ENCODE measurements at regions not wholly inside any gene's neighbourhood (a gene's known extent, or its start where the extent isn't known, plus 50 kb on each side); places are given as distances from the start of the nearest gene placed in this dataset.
"Not testable (repeated sequence)": the region's sequence is repeated elsewhere in the genome, so short reads cannot be mapped to it uniquely, and the experiment has no call there.

DNA sequence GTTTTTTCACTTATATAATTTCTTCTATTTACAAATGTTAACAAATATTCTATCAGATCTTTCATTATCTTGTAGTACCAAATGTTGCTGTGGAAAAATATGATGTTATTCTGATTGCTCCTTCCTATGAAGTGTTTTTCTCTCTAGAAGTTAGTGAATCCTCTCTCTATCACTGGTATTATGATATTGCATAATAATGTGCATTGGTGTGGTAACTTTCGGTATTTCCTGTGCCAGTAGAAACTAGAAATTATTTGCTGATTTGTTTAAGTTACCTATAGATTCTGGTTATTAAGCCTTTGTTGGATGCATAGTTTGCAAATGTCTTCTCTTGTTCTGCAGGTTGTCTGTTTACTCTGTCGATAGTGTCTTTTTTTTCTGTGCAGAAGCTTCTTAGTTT is 342.5 kb downstream of the CENPW start:
- DNase-seq, result no peak

GRCh38 chr6:126685182-126685581 is 345.3 kb downstream of the CENPW start:
- DNase-seq, result no peak

GRCh38 chr6:126696921-126697693 is 357.2 kb downstream of the CENPW start:
- DNase-seq, result no peak

DNA sequence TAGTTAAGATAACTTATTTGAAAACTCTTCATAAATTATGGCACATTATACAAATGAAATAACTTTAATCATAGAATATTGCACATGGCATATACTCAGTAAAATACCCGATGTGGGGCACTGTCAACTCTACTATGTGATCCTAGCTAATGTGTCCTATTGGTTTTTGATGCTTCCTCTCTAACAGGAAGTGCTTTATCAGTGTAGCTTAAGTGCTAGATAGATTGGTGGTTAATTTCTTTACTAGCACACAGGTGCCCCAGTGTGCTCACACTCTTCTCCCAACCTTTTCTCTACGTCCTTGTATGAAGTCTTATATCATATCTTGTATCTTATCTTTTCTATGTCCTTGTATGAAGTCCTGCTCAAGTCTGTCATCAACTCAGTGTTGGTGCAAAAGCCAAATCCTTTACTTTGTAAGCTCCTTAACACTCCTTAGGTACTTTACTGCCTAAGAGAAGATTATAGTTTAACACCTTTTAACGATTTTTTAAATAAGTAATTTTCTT is 358.9 kb downstream of the CENPW start:
- DNase-seq, result no peak

DNA sequence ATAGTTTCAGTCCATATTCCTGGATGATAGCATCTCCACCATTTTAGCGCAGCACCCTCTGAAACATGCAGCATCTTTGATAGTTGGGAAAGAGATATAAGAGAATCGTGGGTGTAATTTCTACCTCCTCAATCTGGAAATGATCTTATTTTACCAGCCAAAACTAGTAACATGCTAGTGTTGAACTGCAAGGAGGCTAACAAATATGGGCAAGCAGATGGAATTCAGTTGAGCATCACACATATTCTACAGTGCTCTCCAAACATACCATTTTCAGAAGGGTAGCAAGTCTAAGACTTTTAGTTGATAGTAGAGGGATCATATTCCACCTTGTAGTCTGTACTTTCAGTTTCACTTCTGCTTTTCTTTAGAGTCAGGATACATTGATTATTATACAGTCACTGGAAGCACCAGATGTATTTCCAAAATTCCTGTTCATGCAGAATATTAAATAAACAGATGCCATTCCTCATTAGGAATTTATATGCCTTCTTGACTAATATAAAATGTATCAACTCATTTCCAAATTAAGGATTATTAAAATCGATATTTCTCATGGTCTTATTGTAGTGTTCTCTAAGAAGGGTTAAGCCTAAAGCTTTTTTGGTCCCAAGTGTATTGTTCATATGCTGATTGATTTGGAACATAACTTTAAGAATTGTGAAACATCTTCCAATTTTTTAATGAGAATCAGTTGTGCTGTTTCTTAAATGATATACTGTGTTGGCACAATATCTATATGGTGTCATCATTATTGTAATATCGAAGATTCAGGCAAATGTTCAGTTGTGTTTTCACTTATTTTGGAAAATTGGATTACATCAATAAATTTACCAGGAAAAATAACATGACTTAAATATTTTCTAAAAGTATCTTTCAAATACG is 362.0 kb downstream of the CENPW start:
- no peak for DNase-seq

DNA sequence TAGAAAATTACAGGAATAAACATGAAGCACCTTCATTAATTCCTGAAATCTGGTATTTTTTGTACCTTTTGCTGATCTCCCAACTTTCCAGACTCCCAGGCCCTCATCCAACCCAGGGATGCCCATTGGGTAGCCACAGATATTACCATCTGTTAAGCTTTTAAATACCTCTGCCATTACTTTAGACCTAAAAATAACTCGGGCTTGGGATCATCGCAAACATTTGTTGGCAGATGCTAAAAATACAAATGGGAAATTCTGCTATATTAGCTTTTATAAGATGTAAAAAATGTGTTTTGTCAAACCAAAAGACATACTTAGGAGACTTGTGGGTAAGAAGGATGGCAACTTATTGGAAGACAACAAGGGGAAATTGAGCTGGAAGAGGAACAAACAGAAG is 376.1 kb downstream of the CENPW start:
- no peak for DNase-seq

GRCh38 chr6:126716826-126717509 is 377.1 kb downstream of the CENPW start:
- DNase-seq, result no peak

DNA sequence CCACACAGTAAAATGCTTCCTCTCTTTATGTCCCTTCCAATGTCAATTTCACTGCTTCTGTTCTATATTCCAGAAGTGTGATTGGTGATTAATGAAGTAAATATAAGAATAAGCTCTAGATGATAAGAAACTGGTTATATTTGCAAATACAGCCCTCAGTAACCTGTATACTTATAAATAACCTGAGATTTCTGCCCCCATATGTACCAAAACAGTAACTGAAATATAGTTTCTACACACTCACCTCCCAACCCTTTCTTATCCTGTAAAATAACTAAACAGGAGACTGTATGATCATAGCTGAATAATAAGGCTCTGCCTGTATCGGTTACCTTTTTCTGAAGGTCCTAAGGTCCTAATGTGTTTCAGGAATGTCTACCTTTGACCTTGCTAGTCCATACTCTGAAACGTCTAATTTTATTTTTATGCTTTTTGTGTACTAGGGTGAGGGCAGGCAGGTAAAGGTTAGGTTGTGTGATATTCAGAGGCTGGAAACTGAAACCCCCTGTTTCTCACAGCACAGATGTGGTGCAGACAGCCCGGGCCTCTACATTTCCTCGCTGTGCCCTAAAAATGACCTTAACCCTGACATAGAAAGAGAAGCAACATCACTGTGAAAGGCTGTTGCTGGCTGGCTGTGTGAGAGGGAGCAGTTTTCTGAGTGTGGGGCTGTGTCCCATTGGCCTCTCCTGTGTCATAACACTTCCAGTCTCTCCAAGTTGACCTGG is 378.8 kb downstream of the CENPW start:
- no peak for DNase-seq

GRCh38 chr6:126720304-126720703 is 380.4 kb downstream of the CENPW start:
- DNase-seq, result no peak

GRCh38 chr6:126721581-126722160 is 381.8 kb downstream of the CENPW start:
- DNase-seq, result no peak

GRCh38 chr6:126722411-126722810 is 382.5 kb downstream of the CENPW start:
- DNase-seq, result no peak

DNA sequence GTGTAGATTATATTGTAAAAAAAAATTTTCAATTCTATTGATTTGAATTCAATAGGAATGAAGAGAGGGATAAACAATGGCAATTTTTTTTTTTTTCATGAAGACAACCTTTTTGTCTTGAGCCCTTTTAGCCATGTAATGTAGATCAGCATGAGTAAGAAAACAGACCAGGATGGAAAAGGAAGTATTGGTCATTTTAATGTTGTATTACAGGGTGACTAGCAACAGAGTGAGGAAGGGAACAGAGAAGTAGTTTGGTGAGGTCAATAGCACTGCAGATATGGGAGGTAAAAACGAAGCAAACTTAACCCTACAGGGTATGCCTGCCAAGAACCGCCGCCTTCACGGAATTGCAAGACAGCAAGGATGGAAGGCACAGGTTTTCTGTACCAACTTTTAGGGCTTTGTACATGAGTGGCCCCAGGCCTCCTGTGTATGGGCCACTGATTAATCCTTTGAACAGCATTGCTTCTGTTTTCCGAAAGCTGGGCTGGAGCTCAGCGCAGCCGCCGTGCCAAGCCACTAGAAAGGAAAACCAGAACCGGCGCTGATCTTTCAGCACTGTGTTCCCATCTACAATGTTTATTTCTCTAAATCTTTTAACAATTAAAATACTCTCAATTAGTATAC is 383.7 kb downstream of the CENPW start:
- no peak for DNase-seq

GRCh38 chr6:126724821-126725220 is 384.9 kb downstream of the CENPW start:
- DNase-seq, result no peak

DNA sequence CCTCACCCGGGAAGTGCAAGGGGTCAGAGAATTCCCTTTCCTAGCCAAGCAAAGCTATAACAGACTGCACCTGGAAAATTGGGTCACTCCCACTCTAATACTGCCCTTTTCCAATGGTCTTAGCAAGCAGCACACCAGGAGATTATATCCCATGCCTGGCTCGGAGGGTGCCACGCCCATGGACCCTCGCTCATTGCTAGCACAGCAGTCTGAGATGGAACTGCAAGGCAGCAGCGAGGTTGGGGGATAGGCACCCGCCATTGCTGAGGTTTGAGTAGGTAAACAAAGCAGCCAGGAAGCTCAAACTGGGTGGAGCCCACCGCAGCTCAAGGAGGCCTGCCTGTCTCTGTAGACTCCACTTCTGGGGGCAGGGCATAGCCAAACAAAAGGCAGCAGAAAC is 386.5 kb downstream of the CENPW start:
- not testable (repeated sequence) for DNase-seq

GRCh38 chr6:126738146-126738545 is 380.3 kb upstream of the RSPO3 start:
- no peak for DNase-seq

- DNase-seq, result no peak
Observed at GRCh38 chr6:126738641-126739040, 379.8 kb upstream of the RSPO3 start.

DNA sequence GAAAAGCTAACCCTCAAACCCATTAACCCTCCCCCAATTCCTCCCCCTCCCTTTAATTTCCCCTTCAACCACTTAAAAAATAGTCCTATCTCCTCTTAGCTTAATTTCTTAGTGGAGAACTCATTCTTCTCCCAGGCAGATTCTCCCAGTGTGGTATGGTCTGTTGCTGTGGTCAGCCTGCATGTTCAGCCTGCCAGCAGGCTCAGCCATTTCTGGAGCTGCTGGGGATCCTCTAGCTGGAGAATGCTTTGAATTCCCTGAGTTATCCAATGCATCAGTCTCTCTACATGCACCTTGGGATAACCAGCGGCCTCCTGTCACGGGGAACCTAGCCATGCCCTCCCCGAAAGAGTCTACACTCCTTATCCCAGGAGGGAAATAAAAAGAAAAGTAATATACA is 375.4 kb upstream of the RSPO3 start:
- no peak for DNase-seq

DNA sequence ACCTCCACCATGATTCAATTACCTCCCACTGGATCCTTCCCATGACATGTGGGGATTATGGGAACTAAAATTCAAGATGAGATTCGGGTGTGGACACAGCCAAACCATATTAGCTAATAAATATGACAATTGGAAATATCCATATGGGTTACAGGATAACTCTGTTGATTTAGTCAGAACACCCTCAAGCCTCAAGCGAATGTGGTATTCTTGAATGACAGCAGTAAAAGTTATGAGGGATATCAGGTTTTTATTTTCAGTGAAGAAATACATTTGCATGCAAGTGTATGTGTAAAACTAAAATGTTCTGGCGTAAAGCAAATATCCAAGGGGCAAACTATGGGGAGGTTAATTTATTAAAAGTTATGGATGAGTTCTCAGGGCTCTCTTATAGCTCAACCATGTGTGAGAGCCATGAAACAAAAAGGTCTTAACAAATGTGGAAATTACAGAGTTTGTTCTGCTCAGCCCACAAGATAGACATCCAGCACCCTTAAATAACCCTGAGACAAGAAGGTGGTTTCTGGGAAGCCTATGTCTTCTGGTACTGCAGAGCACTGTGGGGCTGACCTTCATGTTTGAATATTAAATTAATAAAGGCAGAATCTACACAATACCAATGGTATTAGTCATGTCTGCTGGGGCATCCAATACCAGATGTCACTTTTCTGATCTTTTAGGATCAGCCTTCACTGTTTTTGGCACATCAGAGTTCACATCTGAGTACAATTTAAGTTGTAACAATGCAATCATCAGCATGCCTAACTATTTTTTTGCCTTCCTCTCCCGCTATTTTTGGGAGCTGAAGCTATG is 370.5 kb upstream of the RSPO3 start:
- DNase-seq, result no peak

DNA sequence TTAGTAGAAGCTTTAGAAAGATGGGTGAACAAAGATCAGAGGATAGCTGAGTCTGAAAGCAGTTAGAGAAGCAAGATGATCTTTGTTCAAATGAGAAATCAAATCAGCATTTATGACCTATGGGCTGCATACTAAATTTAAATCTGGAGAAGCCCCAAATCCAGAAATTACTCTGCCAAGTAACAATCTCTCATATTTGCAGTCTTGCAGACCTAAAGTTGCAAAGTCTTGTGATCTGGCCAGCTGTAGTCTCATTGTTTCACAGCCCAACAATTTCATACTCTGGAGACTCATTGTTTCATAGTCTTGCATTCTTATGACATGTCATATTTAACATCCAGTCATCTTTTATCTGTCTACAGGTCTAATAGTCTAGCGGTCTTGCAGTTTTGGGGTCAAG is 364.9 kb upstream of the RSPO3 start:
- no peak for DNase-seq

GRCh38 chr6:126761854-126762253 is 356.6 kb upstream of the RSPO3 start:
- no peak for DNase-seq

- DNase-seq, result no peak
Observed at GRCh38 chr6:126764104-126764503, 354.4 kb upstream of the RSPO3 start.

All from NCI-H1930 (cell line).